ENCODE measurements at regions not wholly inside any gene's neighbourhood (a gene's known extent, or its start where the extent isn't known, plus 50 kb on each side); places are given as distances from the start of the nearest gene placed in this dataset.
"Not testable (repeated sequence)": the region's sequence is repeated elsewhere in the genome, so short reads cannot be mapped to it uniquely, and the experiment has no call there.

DNA sequence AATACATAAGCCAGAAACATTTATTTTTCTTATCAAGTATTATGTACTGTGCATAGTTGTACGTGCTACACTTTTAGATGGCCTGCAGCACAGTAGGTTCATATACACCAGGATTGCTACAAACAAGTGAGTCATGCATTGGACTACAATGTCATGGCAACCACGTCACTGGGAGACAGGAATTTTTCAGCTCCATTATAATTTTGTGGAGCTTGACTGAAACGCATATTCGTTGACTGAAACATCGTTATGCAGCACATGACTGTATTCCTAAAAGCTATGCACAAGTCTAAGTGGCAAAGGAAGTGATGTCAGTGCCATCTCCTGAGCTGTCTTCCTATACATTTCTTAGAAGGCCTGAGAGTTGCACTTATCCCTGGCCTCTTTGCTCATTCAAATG lies 871.8 kb downstream of the IPMK start:
- in situ Hi-C loops (cut with MboI; ENCODE audit: low sequenced_read_pairs), result no loop called here

DNA sequence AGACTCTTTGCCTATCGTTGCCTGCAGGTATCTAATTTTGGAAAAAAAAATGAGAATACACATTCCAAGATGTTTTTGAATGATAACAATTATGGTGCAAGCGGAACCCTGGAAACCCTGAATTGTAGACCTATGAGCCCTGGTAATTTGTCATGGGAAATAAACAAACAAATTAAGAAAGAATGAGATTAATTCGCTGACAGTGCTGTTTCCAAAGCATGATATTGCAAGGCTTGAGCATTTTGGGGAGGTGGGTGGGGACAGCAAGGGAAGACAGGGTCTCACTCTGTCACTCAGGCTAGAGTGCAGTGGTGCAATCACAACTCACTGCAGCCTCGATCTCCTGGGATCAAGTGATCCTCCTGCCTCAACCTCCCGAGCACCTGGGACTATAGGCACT lies 900.3 kb downstream of the IPMK start:
- in situ Hi-C loops (cut with MboI; ENCODE audit: low sequenced_read_pairs), result no loop called here

DNA sequence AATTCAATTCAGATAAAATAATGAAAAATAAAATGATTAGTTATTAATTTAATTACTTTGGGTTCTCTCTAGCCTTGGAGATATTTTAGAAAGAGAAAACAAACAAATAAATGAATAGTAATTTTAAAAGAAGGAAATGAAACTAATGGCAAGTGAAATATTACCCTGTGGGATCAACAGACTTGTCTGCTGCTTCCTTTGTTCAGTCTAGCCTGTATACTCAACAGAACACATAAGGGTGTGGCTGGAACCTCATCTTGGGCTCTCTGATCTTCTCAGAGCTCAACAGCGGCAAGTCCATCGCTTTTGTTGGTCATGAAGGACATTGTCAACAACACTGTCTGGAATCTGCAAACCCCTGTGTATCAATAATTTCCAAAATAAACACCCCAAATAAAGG lies 904.9 kb downstream of the IPMK start:
- in situ Hi-C loops (cut with MboI; ENCODE audit: low sequenced_read_pairs), result no loop called here

DNA sequence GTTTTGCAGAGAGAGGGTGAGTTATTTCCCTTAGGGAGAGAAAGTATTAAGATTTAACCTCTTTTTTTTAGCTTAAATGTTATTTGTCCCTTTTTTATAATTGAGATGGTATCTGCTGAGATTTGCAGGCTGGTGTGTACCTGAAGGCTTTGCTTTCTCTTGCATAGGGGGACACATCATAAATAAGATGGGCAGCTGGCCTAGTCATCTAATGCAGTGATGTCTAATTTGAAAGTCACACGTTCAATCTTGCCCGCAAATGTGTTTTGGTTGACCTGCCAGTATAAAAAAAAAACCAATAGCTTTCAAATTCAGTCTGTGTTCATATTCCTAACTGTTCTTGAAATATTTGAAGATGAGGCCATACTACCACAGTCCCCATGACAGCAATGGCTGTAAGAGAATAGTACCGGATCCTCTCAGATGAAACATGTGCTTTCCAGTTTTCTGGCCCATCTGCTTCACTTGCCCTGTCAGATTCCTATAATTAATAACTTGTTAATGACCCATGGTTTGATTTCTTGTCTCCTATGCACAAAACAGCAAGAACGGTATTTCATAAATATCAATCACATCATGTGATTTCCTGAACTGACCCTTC lies 914.2 kb downstream of the IPMK start:
- in situ Hi-C loops (cut with MboI; ENCODE audit: low sequenced_read_pairs), result no loop called here

DNA sequence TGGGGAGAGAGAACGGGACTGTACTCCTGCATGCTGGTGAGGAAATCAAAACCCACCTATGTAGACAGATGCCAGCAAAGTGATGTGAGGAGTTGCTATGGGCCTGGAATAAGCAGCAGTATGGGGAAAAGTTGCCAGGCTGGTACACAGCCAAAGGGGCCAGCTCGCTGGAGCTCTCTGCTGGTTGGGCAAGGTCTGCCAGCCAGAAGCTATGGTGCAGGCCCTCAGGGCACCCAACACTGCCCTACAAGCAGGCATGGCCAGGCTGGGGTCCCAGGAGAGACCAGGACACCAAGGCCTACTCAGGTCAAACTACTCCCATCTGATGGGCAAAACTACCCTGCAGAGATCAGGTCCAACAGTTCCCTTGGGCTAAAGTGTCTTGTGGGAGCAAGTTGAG lies 916.6 kb downstream of the IPMK start:
- in situ Hi-C loops (cut with MboI; ENCODE audit: low sequenced_read_pairs), result no loop called here

DNA sequence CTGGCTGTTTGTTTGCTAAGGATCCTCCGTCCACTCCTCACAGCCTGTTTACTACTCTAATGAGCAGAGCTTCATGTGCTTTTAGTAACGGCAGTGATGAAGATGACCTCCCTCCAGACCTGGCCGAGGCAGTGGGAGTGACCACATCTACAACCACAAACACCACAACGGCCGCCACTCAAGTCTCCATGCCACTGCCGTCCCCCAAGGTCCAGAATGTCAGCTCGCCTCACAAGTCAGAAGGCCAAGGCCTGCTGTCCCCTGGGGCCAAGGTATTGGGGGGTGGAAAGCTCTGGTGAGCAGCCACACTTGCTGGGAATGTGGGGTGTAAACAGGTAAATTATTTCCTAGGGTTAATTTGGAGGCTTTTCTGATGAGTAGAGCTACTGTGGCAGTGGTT lies 926.4 kb downstream of the IPMK start:
- in situ Hi-C loops (cut with MboI; ENCODE audit: low sequenced_read_pairs), result loop anchor here (25.0 kb wide), 1 partner anchor 321 kb away; no protein-coding TSS in a partner anchor

DNA sequence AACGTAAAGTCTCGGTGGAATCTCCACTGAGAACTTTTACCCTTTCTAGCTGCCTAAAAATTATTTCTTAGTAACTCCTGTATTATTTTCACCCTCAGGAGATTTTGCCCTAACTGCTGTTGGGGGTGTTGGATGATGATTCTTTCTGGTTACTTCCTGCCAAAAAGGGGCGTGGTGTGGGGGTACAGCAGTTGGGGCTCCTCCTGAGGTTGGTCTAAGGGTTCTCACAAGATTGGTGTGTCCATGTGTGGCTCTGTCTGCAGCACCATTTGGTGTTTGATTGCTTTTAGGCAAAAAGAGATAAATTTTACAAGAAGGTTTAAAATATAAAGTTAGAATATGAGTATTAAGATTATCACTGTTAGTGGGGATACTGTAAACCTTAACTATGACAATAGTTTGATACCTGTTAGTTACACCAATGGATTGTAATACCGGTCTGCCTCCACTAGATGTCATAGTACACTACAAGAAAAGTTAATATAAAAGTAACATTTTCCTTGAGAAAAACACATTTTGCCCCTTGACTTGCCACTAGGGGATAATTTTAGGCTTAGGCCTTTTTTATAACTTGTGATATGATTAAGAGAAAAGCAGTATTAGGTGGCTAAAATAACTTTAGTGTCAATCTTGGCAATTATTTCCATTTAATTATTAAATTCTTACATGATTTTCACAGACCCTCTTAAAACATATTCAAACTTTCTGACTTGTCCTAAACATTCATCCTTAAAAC lies 928.7 kb downstream of the IPMK start:
- in situ Hi-C loops (cut with MboI; ENCODE audit: low sequenced_read_pairs), result loop anchor here (25.0 kb wide), 1 partner anchor 323 kb away; no protein-coding TSS in a partner anchor

DNA sequence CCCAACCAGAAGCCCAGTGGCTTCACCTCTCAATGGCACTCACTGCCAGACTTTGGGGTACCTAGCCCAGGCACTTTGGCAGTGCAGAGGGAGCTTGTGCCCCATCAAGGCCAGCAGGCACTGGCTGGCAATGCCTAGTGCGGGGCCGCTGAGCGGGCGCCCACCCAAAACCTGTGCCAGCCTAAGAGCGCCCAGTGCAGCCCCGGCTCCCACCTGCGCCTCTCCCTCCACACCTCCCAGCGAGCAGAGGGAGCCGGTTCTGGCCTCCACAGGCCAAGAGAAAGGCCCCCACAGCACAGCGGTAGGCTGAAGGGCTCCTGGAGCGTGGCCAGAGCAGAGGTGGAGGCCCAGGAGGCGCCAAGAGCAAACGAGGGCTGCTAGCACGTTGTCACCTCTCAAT lies 930.8 kb downstream of the IPMK start:
- in situ Hi-C loops (cut with MboI; ENCODE audit: low sequenced_read_pairs), result loop anchor here (25.0 kb wide), 1 partner anchor 325 kb away; no protein-coding TSS in a partner anchor

DNA sequence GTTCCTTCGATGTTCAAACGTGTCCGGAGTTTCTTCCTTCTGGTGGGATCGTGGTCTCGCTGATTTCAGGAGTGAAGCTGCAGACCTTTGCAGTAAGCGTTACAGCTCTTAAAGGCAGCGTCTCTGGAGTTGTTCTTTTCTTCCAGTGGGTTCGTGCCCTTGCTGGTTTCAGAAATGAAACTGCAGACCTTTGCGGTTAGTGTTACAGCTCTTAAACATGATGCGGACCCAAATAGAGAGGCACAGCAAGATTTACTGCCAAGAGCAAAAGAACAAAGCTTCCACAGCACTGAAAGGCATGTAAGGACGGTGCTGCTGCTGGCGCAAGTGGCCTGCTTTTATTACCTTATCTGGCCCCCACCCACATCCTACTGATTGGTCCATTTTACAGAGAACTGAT lies 931.4 kb downstream of the IPMK start:
- in situ Hi-C loops (cut with MboI; ENCODE audit: low sequenced_read_pairs), result loop anchor here (25.0 kb wide), 1 partner anchor 326 kb away; no protein-coding TSS in a partner anchor

DNA sequence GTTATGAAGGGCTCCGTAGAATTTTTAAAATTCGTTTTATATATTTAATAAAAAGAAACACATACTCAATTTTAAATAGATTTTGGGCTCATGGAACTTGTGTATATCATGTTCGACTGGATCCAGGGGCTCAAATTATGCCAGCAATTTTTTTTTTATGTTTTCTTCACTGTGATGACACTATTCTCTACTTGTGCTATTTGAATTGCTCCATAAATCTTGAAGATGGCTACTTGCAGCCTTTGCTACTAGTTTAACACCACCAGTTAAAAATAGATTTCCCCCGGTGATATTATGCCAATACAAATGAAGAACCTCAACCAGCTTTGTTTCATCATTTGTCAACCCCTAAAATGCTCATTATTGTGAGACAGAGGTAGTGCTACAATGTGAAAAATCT lies 933.2 kb downstream of the IPMK start:
- in situ Hi-C loops (cut with MboI; ENCODE audit: low sequenced_read_pairs), result loop anchor here (25.0 kb wide), 1 partner anchor 328 kb away; no protein-coding TSS in a partner anchor

DNA sequence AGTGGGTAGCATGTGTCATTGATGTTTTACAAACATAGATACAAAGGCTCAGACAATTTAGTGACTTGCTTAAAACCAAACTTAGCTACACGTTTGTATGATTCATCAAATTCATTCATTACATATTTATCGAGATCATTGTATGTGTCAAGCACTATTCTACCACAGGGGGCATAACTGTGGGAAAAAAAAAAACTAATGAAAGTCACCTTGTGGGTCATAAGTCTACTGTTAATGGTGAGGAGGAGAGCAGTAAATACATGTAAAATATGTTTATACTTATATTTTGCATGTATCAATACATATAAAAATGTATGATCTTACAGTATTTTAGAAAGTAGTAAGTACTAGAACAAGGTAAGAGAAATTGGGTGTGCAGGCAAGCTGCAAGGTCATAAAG lies 933.8 kb downstream of the IPMK start:
- in situ Hi-C loops (cut with MboI; ENCODE audit: low sequenced_read_pairs), result loop anchor here (25.0 kb wide), 1 partner anchor 328 kb away; no protein-coding TSS in a partner anchor

DNA sequence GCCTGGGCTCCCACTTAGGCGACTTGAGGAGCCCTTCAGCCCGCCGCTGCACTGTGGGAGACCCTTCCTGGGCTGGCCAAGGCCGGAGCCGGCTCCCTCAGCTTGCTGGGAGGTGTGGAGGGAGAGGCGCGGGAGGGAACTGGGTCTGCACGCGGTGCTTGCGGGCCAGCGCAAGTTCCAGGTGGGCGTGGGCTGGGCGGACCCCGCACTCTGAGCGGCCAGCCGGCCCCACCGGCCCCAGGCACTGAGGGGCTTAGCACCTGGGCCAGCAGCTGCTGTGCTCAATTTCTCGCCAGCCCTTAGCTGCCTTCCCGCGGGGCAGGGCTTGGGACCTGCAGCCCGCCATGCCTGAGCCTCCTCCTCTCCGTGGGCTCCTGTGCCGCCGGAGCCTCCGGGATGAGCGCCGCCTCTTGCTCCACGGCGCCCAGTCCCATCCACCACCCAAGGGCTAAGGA lies 946.3 kb downstream of the IPMK start:
- in situ Hi-C loops (cut with MboI; ENCODE audit: low sequenced_read_pairs), result not testable (repeated sequence)

DNA sequence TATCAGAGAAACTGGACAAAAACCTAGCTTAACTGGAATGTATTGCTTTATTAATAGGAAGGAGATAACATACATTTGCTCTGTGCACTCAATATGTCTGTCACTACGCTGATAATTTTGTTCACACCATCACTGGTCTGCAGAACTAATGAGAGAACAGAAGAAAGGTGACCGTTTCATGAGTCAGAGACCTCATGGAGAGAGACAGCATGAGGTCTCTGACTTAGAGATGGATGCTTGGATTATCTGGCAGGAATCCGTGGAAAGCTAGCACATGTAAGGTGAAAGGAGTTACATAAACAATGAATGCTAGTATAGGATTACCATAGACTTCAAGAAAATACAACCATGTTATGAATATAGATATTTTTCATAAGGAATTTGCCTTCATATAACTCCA lies 947.3 kb downstream of the IPMK start:
- in situ Hi-C loops (cut with MboI; ENCODE audit: low sequenced_read_pairs), result no loop called here

DNA sequence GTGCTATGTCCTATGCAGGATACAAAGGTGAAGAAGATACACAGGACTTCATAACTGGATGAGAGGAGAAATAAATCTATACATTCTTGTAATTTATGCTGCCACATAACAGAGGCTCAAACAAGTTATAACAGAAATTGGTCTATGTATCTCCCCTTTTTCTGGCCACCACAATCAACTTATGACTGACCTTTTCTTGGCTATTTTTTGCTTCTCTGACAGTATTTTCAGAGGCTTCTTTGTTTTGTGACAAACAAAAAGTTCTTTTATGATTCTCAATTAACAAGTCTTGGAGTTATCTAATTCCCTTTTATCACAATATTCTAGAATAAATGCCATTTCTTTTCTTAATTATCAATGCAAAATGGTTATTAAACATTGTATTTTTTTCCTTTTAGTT lies 953.0 kb upstream of the ZWINT start:
- in situ Hi-C loops (cut with MboI; ENCODE audit: low sequenced_read_pairs), result no loop called here

DNA sequence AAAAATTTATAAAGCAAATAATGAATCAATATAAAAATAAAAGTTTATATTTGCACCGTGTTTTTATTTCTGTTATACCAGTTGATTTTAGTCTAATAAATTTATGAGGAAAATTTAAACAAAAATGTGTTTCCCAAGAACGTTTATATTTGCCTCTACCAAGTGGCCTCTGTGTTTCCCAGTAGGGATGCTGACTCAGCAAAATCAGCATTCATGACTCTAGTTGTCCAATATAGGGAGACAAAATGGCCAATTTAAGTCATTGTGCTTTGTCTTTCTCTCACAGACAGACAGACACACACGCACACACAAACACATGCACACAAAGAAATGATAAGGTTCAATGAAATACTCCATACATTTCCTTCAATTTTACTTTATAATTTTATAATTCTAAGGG lies 942.5 kb upstream of the ZWINT start:
- in situ Hi-C loops (cut with MboI; ENCODE audit: low sequenced_read_pairs), result no loop called here

DNA sequence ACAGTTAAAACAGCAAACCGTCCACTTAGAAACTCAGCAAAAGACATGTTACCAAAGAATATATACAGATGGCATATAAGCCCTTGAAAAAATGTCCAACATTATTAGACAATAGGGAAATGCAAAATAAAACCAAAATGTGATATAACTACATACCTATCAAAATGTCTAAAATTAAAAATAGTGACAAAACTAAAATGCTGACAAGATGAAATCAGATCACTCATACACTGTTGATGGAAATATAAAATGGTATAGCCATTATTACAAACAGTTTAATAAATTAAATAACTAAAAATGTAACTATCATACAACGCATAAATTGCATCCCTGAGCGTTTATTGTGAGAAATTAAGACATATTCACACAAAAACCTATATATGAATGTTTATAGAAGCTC lies 939.7 kb upstream of the ZWINT start:
- in situ Hi-C loops (cut with MboI; ENCODE audit: low sequenced_read_pairs), result no loop called here

DNA sequence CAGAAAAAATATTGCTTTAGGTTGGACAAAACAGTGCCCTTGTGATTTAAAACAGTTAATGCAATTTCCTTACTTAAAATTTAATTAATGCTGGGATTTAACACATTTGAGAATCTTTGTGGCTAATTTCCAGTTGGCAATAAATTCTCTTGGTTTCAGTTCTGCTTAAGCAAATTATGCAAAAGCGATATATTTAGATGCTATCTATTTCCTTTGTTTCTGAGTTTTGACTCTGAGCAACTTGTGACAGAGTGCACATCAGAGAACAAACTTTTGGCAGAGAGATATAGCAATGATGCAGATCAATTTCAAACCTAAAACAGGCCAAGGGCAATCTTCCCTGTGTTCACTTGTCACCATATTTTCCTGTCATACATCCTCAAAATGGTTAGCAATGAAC lies 933.6 kb upstream of the ZWINT start:
- in situ Hi-C loops (cut with MboI; ENCODE audit: low sequenced_read_pairs), result no loop called here

DNA sequence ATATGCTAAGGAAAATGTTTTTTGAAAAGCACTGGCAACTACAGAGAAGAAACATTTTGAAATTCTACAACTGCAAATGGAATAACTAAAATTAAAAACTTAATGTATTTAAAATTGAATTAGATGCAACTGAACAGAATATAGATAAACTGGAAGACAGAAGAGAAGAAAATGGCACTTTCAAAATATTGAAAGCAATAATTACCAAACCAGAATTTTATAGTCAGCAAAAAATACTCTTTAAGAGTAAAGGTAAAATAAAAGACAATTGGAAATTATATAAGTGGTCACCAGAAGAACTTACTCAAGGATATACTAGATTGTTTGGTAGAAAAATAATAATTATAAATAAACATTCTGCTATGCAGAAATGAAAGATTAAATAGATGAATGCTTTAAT lies 927.7 kb upstream of the ZWINT start:
- in situ Hi-C loops (cut with MboI; ENCODE audit: low sequenced_read_pairs), result no loop called here

DNA sequence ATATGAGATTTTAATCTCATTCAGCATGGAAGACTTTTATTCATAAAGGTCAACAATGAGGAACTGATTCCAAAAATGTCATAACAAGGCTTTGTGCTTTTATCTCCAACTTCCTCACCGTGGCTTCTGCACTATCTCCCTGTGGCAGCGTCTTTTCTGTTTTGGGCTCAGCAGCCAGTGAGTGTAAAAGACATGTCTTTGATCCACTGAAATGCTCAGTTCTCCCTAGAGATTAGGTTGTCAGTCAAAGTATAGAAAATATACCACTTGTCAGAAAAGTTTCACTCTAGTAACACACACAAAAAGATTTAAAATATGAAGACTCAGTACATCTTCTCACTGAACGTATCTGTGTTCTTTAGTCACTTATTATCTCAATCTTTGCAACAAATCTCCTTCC lies 901.8 kb upstream of the ZWINT start:
- in situ Hi-C loops (cut with MboI; ENCODE audit: low sequenced_read_pairs), result no loop called here

DNA sequence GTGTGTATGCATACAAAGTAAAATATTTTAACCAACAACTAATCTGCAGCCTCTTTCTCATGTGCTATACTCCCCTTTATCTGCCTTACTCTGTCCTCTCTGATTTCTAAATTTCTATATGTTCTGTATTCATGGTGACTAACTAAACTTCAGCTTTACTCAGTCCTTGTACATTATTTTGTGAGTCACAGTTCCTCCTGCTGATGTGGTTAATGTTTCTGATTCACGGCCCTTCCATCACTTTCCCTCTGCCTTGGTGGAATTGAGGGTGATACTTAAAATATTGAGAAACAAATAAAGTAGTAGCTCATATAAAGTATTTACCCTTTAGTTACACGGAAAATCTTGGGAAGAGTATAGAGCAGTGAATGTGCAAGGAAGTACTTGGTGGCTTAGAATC lies 899.1 kb upstream of the ZWINT start:
- in situ Hi-C loops (cut with MboI; ENCODE audit: low sequenced_read_pairs), result no loop called here

DNA sequence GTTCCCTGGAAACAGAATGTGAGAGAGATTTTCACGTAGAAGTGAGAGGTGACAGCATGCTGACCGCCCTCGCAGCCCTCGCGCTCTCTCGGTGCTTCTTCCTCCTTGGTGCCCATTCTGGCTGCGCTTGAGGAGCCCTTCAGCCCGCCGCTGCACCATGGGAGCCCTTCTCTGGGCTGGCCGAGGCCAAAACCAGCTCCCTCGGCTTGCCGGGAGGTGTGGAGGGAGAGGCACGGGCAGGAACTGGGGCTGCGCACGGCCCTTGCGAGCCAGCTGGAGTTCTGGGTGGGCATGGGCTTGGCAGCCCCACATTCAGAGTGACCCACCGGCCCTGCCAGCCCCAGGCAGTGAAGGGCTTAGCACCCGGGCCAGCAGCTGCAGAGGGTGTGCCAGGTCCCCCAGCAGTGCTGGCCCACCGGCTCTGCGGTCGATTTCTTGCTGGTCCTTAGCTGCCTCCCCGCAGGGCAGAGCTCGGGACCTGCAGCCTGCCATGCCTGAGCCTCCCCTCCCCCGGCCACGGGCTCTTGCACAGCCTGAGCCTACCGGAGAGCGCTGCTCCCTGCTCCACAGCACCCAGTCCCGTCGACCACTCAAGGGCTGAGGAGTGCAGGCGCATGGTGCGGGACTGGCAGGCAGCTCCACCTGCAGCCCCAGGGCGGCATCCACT lies 888.7 kb upstream of the ZWINT start:
- in situ Hi-C loops (cut with MboI; ENCODE audit: low sequenced_read_pairs), result no loop called here

DNA sequence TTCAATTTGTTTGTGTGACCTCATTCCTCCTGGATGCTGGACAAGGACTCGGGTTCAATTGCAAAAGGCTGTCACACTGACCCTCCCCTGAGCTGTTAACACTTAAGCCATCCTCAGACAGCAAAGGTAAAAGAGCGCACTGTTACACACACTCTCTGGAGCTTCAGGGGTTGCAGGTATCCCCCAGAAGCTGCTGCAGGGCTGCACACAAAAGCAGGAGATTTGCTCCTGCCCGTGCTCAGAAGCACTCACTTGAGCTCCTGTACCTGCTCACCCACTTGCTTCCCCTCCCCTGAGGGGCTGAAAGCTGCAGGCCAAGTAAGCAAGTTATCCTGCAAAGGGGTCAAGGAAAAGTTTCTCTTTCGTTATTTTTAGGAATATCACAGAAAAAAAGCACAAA lies 886.2 kb upstream of the ZWINT start:
- in situ Hi-C loops (cut with MboI; ENCODE audit: low sequenced_read_pairs), result no loop called here

Measured in HL-60/S4 (cell line).